ENCODE measurements at regions not wholly inside any gene's neighbourhood (a gene's known extent, or its start where the extent isn't known, plus 50 kb on each side); places are given as distances from the start of the nearest gene placed in this dataset.
A peak's percentile ranks its signal among the peaks of the same experiment; 100 is the strongest.

GRCh38 chr16:85994492-85995490 lies 95.8 kb downstream of the IRF8 start (continued):
- TF ChIP-seq TAF1 (IDR thresholded peaks at IDR 0.05; ENCODE audit: borderline replicate concordance, low read depth, low read length), result no peak
- TF ChIP-seq E4F1 (IDR thresholded peaks at IDR 0.05; ENCODE audit: borderline replicate concordance, partially characterized antibody), result no peak
- no peak for TF ChIP-seq USF1 (IDR thresholded peaks at IDR 0.05; ENCODE audit: borderline replicate concordance, extremely low read length, insufficient read depth, low read depth, low read length)
- no peak for TF ChIP-seq MTA2 (IDR thresholded peaks at IDR 0.05; ENCODE audit: low read depth)
- no peak for TF ChIP-seq RBBP5 (conservative IDR thresholded peaks at IDR 0.05)
- TF ChIP-seq SREBF2 (IDR thresholded peaks at IDR 0.05; ENCODE audit: low read length), result no peak
- peak; percentile 17; the same call in 1 of the 2 replicates for TF ChIP-seq DPF2 (IDR thresholded peaks at IDR 0.05)
- TF ChIP-seq ATF3 (IDR thresholded peaks at IDR 0.05; ENCODE audit: borderline replicate concordance, extremely low read depth, low read depth, low read length), result no peak

All from GM12878 (cell line).